PFSK-1 (cell line): ENCODE measurements at regions not wholly inside any gene's neighbourhood (a gene's known extent, or its start where the extent isn't known, plus 50 kb on each side); places are given as distances from the start of the nearest gene placed in this dataset.

Experiments used
- FOXP2 ChIP-seq: optimal IDR thresholded peaks from 2 replicates; pipeline ENCODE3; 2011; ENCODE audit warnings: borderline replicate concordance, control low read depth, inconsistent platforms; ENCODE audit not compliant: insufficient read depth; ENCODE audit errors: extremely low read length, extremely low read depth
- POLR2AphosphoS5 ChIP-seq: IDR thresholded peaks from 2 replicates; pipeline ENCODE4 v1.6.1; 2012; ENCODE audit warnings: low read depth, mild to moderate bottlenecking, control low read depth, low read length, moderate library complexity
- SIN3A ChIP-seq: IDR thresholded peaks from 2 replicates; pipeline ENCODE4 v1.6.1; 2012; ENCODE audit warnings: mild to moderate bottlenecking, low read length, moderate library complexity, borderline replicate concordance; ENCODE audit not compliant: insufficient read depth
- TAF1 ChIP-seq: IDR thresholded peaks from 2 replicates; pipeline ENCODE4 v1.6.1; 2012; ENCODE audit warnings: low read length, control low read depth, borderline replicate concordance; ENCODE audit not compliant: insufficient read depth
- TF ChIP-seq, protein P1 (sequence below), 2 experiments: IDR thresholded peaks; 2 replicates each; pipeline versions ENCODE4 v1.6.1 to v1.8.0; 2011 to 2012; ENCODE audit warnings: low read depth in 2 of 2, low read length in 2 of 2, control low read depth in 1 of 2, inconsistent platforms in 1 of 2, mild to moderate bottlenecking in 1 of 2, moderate library complexity in 1 of 2; ENCODE audit not compliant: insufficient read depth in 1 of 2

DNA sequence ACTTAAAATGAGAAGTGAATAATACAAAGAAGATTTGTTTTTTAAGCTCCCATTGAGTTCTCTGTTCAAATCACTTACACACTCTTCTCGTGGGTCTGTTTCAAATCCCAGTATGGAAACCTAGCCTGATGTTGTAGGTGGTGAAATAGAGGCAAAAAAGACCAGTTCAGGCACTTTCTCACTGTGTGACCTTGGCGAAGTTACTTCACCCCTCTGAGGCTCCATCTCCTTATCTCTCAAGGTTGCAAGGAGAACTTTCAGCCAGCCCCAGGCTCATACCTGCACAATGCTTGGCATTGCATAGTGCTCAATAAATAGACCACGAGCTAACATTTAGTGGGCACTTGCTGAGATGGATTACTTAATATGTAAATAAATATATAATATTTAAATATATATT, 90.1 kb downstream of the PRLHR start:
- TF ChIP-seq TAF1: no peak
- TF ChIP-seq POLR2AphosphoS5: no peak
- TF ChIP-seq, protein P1, sequence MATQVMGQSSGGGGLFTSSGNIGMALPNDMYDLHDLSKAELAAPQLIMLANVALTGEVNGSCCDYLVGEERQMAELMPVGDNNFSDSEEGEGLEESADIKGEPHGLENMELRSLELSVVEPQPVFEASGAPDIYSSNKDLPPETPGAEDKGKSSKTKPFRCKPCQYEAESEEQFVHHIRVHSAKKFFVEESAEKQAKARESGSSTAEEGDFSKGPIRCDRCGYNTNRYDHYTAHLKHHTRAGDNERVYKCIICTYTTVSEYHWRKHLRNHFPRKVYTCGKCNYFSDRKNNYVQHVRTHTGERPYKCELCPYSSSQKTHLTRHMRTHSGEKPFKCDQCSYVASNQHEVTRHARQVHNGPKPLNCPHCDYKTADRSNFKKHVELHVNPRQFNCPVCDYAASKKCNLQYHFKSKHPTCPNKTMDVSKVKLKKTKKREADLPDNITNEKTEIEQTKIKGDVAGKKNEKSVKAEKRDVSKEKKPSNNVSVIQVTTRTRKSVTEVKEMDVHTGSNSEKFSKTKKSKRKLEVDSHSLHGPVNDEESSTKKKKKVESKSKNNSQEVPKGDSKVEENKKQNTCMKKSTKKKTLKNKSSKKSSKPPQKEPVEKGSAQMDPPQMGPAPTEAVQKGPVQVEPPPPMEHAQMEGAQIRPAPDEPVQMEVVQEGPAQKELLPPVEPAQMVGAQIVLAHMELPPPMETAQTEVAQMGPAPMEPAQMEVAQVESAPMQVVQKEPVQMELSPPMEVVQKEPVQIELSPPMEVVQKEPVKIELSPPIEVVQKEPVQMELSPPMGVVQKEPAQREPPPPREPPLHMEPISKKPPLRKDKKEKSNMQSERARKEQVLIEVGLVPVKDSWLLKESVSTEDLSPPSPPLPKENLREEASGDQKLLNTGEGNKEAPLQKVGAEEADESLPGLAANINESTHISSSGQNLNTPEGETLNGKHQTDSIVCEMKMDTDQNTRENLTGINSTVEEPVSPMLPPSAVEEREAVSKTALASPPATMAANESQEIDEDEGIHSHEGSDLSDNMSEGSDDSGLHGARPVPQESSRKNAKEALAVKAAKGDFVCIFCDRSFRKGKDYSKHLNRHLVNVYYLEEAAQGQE (IDR thresholded peaks at IDR 0.05; ENCODE audit: insufficient read depth in 1 of 2, low read depth in 2 of 2, low read length in 2 of 2): no peak
- TF ChIP-seq FOXP2: no peak
- TF ChIP-seq SIN3A: no peak
